ENCODE measurements at regions not wholly inside any gene's neighbourhood (a gene's known extent, or its start where the extent isn't known, plus 50 kb on each side); places are given as distances from the start of the nearest gene placed in this dataset.

DNA sequence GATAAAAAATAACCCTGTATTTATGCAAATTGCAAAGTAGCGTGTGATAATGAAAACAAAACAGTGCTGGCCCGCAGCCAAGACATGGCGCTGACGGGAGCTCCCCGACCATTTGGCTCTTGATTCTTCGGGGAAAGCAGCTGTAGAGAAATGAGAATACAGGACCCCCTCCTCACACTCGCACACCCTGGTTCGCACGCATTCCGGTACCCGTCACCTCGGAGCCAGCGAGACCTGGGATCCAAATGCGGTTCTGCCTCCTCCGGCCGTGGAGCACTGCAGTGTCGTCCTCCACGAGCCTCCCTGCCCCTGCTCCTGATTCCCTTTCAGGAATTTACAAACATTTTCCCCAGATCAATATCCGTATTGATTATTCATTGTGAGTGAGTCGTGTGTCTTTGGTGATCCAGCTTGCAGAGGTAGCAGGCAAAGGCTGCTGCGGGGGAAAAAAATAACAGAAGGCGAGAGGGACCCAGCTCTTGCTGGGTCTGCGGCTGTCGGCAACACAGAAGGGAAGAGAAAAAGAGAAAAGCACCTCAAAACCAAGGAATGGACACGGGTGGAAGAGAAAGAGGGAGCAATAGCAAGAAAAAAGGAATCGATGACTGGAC lies 184.1 kb upstream of the ZFHX3 start:
- H3K36me3 ChIP-seq (ENCODE audit: control insufficient read depth, insufficient read depth, low read length): no peaks in the 10 kb centered on the region
- H3K27me3 ChIP-seq (ENCODE audit: control insufficient read depth, insufficient read depth, low read length): peaks cover 6% of the 10 kb centered on the region
- peaks cover 23% of the 10 kb centered on the region for H3K4me1 ChIP-seq (ENCODE audit: control insufficient read depth, insufficient read depth, low read length)
- WGBS (ENCODE audit: insufficient coverage): 79% methylated on average over 19 of the region's 26 CpGs
- H3K9me3 ChIP-seq (replicated peaks; ENCODE audit: control insufficient read depth, low read depth, low read length): no peaks in the 10 kb centered on the region
- peak; percentile 9 for DNase-seq
- H3K27ac ChIP-seq (ENCODE audit: low read length): no peak overlapping the region
- no peak overlapping the region for H3K4me3 ChIP-seq (ENCODE audit: low read length)

GRCh38 chr16:73231379-73231778 lies 183.5 kb upstream of the ZFHX3 start:
- Histone ChIP-seq H3K36me3 (ENCODE audit: control insufficient read depth, insufficient read depth, low read length) (no peaks in the 10 kb centered on the region), H3K4me1 (ENCODE audit: control insufficient read depth, insufficient read depth, low read length) (peaks cover 23% of the 10 kb centered on the region), H3K27ac (ENCODE audit: low read length) (no peak overlapping the region), H3K9me3 (replicated peaks; ENCODE audit: control insufficient read depth, low read depth, low read length) (no peaks in the 10 kb centered on the region), H3K4me3 (ENCODE audit: low read length) (no peak overlapping the region), H3K27me3 (ENCODE audit: control insufficient read depth, insufficient read depth, low read length) (peaks cover 6% of the 10 kb centered on the region)
- no peak for DNase-seq
- WGBS (ENCODE audit: insufficient coverage): 91% methylated on average over 11 of the region's 11 CpGs

DNA sequence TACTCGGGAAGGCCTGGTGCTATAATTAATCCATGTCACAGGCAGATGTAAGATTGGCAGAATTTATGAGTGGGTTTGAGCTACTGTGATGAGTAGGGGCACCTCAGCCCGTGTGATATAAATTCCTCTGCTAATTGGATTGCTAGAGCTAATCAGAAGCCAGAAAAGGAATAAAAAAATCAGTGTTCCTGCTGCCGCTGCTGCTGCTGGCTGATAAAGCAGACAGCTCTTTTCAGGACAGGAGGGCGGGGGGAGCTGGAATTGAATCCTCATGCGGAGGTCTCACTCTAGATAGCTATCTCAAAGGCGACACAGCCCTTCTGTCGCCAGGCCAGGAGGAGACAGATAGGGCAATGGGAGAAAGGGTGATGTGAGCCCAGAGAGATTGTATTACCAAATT lies 182.7 kb upstream of the ZFHX3 start:
- Histone ChIP-seq H3K4me1 (ENCODE audit: control insufficient read depth, insufficient read depth, low read length) (peaks cover 23% of the 10 kb centered on the region), H3K27me3 (ENCODE audit: control insufficient read depth, insufficient read depth, low read length) (peaks cover 6% of the 10 kb centered on the region), H3K27ac (ENCODE audit: low read length) (no peak overlapping the region), H3K9me3 (replicated peaks; ENCODE audit: control insufficient read depth, low read depth, low read length) (no peaks in the 10 kb centered on the region), H3K36me3 (ENCODE audit: control insufficient read depth, insufficient read depth, low read length) (no peaks in the 10 kb centered on the region), H3K4me3 (ENCODE audit: low read length) (no peak overlapping the region)
- no peak for DNase-seq
- 67% methylated on average over 6 of the region's 7 CpGs for WGBS (ENCODE audit: insufficient coverage)

GRCh38 chr16:73228649-73229048 lies 180.7 kb upstream of the ZFHX3 start:
- WGBS (ENCODE audit: insufficient coverage): no CpG with 5 or more reads among the region's 5 CpGs
- peak; percentile 27 for DNase-seq
- no peak overlapping the region for H3K27ac ChIP-seq (ENCODE audit: low read length)

DNA sequence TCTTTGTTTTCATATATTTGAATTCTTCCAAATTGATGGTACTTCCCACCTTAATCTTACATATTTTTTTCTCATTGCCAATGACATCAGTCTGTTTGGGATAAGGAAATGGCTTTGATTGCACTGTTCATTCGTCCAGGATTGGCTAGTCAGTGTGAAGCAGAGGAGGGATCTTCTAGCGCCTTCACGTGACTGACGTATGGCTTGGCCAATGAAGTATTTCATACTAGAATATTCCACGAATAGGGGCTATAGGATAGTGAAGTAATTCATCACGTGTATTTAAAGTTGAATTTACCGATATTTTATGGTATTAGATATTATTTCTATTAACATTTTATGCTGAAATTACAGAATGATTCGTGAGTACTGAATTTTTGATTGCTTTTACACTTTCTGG lies 178.7 kb upstream of the ZFHX3 start:
- DNase-seq: no peak
- WGBS (ENCODE audit: insufficient coverage): 87% methylated on average over 4 of the region's 8 CpGs
- H3K27ac ChIP-seq (ENCODE audit: low read length): no peak overlapping the region
- no peak overlapping the region for H3K4me3 ChIP-seq (ENCODE audit: low read length)
- H3K36me3 ChIP-seq (ENCODE audit: control insufficient read depth, insufficient read depth, low read length): no peaks in the 10 kb centered on the region
- no peaks in the 10 kb centered on the region for H3K27me3 ChIP-seq (ENCODE audit: control insufficient read depth, insufficient read depth, low read length)
- H3K4me1 ChIP-seq (ENCODE audit: control insufficient read depth, insufficient read depth, low read length): no peaks in the 10 kb centered on the region
- peaks cover 2% of the 10 kb centered on the region for H3K9me3 ChIP-seq (replicated peaks; ENCODE audit: control insufficient read depth, low read depth, low read length)

More at GRCh38 chr16:73228649-73229048, 180.7 kb upstream of the ZFHX3 start:
- Histone ChIP-seq H3K27me3 (ENCODE audit: control insufficient read depth, insufficient read depth, low read length) (peaks cover 2% of the 10 kb centered on the region), H3K36me3 (ENCODE audit: control insufficient read depth, insufficient read depth, low read length) (no peaks in the 10 kb centered on the region), H3K4me3 (ENCODE audit: low read length) (no peak overlapping the region), H3K4me1 (ENCODE audit: control insufficient read depth, insufficient read depth, low read length) (peaks cover 15% of the 10 kb centered on the region), H3K9me3 (replicated peaks; ENCODE audit: control insufficient read depth, low read depth, low read length) (no peaks in the 10 kb centered on the region)

DNA sequence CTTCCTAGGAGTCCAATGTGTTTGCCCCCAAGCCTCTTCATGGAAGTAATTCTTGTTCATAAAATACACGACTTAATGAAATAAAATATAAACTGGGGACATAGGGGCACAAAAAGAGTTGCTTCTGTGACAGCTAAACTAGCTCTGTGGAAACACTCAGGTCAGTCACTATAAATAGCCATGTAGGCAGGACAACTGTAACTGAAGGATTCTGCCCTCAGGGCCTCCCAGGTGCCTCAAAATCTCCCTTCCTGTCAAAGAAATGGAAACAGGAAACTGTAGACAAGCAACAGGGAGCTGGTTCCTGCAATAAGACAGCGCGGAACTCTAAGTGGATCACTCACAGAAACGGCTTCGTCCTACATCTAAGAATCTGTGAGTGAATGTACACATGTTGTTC lies 178.1 kb upstream of the ZFHX3 start:
- no peak overlapping the region for H3K4me3 ChIP-seq (ENCODE audit: low read length)
- WGBS (ENCODE audit: insufficient coverage): 64% methylated on average over 4 of the region's 5 CpGs
- DNase-seq: no peak
- no peaks in the 10 kb centered on the region for H3K27me3 ChIP-seq (ENCODE audit: control insufficient read depth, insufficient read depth, low read length)
- H3K27ac ChIP-seq (ENCODE audit: low read length): no peak overlapping the region
- peaks cover 2% of the 10 kb centered on the region for H3K9me3 ChIP-seq (replicated peaks; ENCODE audit: control insufficient read depth, low read depth, low read length)
- H3K4me1 ChIP-seq (ENCODE audit: control insufficient read depth, insufficient read depth, low read length): no peaks in the 10 kb centered on the region
- no peaks in the 10 kb centered on the region for H3K36me3 ChIP-seq (ENCODE audit: control insufficient read depth, insufficient read depth, low read length)

DNA sequence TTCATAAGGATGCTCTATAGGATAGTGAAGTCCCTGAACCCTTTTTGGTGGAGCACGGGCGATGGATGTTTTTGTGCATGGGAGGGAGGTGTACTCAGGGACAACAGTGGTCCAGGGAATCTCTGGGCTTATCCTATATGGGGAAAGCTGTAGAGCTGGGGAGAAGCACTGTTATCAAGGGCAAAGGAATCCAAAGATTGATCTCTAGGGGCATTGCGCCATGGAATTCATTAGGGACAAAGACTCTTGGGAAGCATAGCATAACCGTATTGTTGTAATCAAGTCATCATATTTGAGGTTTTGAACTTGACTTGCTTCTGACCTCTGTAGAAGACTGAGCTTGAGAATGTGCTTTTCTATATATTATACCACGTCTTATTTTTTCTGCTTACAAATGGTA lies 172.9 kb upstream of the ZFHX3 start:
- 95% methylated on average over 3 of the region's 5 CpGs for WGBS (ENCODE audit: insufficient coverage)
- no peak for DNase-seq

DNA sequence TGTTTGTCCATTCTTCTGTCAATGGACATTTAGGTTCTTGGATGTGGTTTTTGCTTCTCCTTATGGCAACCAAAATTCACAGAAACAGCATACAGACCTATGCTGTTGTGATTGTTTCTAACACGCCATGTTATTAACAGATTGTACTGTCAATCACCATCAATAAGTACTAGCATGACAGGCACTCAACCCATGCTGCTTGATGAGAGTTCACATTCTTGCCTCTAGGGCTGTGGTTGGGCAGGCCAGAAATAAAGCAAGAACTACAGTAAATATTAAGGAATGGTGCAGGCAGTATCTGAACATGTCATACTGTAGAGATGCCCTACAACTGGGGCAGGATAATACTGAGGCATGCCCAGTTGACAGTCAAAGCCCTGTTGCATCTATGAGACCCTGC lies 171.2 kb upstream of the ZFHX3 start:
- Histone ChIP-seq H3K36me3 (ENCODE audit: control insufficient read depth, insufficient read depth, low read length) (no peaks in the 10 kb centered on the region), H3K27me3 (ENCODE audit: control insufficient read depth, insufficient read depth, low read length) (no peaks in the 10 kb centered on the region), H3K4me1 (ENCODE audit: control insufficient read depth, insufficient read depth, low read length) (peaks cover 6% of the 10 kb centered on the region), H3K27ac (ENCODE audit: low read length) (no peak overlapping the region), H3K9me3 (replicated peaks; ENCODE audit: control insufficient read depth, low read depth, low read length) (peaks cover 8% of the 10 kb centered on the region), H3K4me3 (ENCODE audit: low read length) (no peak overlapping the region)
- no peak for DNase-seq
- no CpG with 5 or more reads among the region's 1 CpG for whole genome bisulfite sequencing (ENCODE audit: insufficient coverage)

More for the DNA sequence above, 172.9 kb upstream of the ZFHX3 start:
- Histone ChIP-seq H3K27ac (ENCODE audit: low read length) (no peak overlapping the region), H3K9me3 (replicated peaks; ENCODE audit: control insufficient read depth, low read depth, low read length) (peaks cover 7% of the 10 kb centered on the region), H3K4me1 (ENCODE audit: control insufficient read depth, insufficient read depth, low read length) (no peaks in the 10 kb centered on the region), H3K4me3 (ENCODE audit: low read length) (no peak overlapping the region), H3K36me3 (ENCODE audit: control insufficient read depth, insufficient read depth, low read length) (no peaks in the 10 kb centered on the region), H3K27me3 (ENCODE audit: control insufficient read depth, insufficient read depth, low read length) (no peaks in the 10 kb centered on the region)

DNA sequence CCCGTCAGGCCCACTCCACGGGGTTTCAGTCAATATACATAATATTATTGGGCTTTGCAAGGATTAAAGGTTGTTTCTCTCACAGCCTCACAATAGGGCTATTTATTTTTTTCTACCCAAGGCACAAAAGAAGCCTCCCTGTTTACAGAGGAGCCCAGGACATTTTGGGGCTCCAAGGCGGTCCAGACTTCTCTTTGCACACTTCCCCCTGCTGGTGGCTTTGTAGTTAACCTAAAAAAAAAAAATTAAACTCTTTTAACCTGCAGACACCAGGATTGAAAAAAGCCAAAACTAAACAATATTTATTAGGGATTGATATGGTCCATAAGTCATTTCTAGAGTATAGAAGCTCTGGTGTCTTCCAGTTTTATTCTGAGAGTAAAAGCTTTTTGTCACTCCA lies 169.7 kb upstream of the ZFHX3 start:
- H3K9me3 ChIP-seq (replicated peaks; ENCODE audit: control insufficient read depth, low read depth, low read length): peaks cover 6% of the 10 kb centered on the region
- no peak overlapping the region for H3K4me3 ChIP-seq (ENCODE audit: low read length)
- no peak overlapping the region for H3K27ac ChIP-seq (ENCODE audit: low read length)
- no peaks in the 10 kb centered on the region for H3K27me3 ChIP-seq (ENCODE audit: control insufficient read depth, insufficient read depth, low read length)
- peaks cover 17% of the 10 kb centered on the region for H3K4me1 ChIP-seq (ENCODE audit: control insufficient read depth, insufficient read depth, low read length)
- no peaks in the 10 kb centered on the region for H3K36me3 ChIP-seq (ENCODE audit: control insufficient read depth, insufficient read depth, low read length)
- WGBS (ENCODE audit: insufficient coverage): no CpG with 5 or more reads among the region's 3 CpGs
- no peak for DNase-seq

DNA sequence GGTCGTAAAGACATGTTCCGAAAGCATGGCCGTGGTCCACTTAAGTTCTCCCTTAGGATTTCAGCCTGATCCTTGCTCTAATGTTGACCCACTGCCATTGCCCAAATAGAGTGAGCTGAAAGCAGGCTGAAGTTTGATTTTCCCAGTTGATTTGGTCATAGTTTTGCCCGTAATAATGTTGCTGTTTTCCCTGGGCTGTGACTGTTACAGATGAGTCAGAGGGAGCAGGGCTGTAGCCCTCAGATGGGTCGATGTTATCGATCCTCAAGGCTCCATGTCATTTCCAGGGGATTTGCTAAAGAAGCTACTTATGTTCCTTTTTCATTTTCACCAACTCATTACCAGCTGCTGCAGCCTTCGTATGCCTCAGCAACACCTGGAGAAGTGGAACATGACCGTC lies 169.0 kb upstream of the ZFHX3 start:
- H3K4me3 ChIP-seq (ENCODE audit: low read length): no peak overlapping the region
- no peak overlapping the region for H3K27ac ChIP-seq (ENCODE audit: low read length)
- peaks cover 17% of the 10 kb centered on the region for H3K4me1 ChIP-seq (ENCODE audit: control insufficient read depth, insufficient read depth, low read length)
- peaks cover 6% of the 10 kb centered on the region for H3K9me3 ChIP-seq (replicated peaks; ENCODE audit: control insufficient read depth, low read depth, low read length)
- no peaks in the 10 kb centered on the region for H3K36me3 ChIP-seq (ENCODE audit: control insufficient read depth, insufficient read depth, low read length)
- DNase-seq: no peak
- 69% methylated on average over 6 of the region's 8 CpGs for WGBS (ENCODE audit: insufficient coverage)
- H3K27me3 ChIP-seq (ENCODE audit: control insufficient read depth, insufficient read depth, low read length): no peaks in the 10 kb centered on the region
